ENCODE measurements at regions not wholly inside any gene's neighbourhood (a gene's known extent, or its start where the extent isn't known, plus 50 kb on each side); places are given as distances from the start of the nearest gene placed in this dataset.

DNA sequence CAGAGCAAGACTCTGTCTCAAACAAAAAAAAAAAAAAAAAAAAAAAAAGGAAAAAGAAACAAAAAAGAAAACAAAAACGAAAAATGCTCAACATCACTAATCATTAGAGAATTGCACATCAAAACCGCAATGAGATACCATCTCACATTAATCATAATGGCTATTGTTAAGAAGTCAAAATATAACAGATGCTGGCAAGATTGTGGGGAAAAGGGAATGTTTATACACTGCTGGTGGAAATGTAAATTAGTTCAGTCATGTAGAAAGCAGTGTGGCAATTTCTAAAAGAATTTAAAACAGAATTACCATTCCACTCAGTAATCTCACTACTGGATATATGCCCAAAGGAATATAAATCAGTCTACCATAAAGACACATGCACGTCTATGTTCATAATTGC is 50.4 kb upstream of the PRR16 start:
- DNase-seq (ENCODE audit: low spot score) = no peak
- peaks cover 2% of the 10 kb centered on the region for H3K36me3 Mint-ChIP-seq (ENCODE audit: low read depth)
- H3K9me3 Mint-ChIP-seq (ENCODE audit: low read depth) = peaks cover 14% of the 10 kb centered on the region
- TF ChIP-seq, protein P1, sequence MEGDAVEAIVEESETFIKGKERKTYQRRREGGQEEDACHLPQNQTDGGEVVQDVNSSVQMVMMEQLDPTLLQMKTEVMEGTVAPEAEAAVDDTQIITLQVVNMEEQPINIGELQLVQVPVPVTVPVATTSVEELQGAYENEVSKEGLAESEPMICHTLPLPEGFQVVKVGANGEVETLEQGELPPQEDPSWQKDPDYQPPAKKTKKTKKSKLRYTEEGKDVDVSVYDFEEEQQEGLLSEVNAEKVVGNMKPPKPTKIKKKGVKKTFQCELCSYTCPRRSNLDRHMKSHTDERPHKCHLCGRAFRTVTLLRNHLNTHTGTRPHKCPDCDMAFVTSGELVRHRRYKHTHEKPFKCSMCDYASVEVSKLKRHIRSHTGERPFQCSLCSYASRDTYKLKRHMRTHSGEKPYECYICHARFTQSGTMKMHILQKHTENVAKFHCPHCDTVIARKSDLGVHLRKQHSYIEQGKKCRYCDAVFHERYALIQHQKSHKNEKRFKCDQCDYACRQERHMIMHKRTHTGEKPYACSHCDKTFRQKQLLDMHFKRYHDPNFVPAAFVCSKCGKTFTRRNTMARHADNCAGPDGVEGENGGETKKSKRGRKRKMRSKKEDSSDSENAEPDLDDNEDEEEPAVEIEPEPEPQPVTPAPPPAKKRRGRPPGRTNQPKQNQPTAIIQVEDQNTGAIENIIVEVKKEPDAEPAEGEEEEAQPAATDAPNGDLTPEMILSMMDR (IDR thresholded peaks at IDR 0.05) = no peak
- no peak overlapping the region for H3K27ac Mint-ChIP-seq (ENCODE audit: unreplicated experiment)
- no peak overlapping the region for H3K4me3 Mint-ChIP-seq (ENCODE audit: unreplicated experiment)
- peaks cover 12% of the 10 kb centered on the region for H3K4me1 Mint-ChIP-seq (ENCODE audit: low read depth)
- H3K27me3 Mint-ChIP-seq (ENCODE audit: low read depth) = no peaks in the 10 kb centered on the region

All from chondrocyte (in vitro differentiated cells).